ENCODE measurements at regions not wholly inside any gene's neighbourhood (a gene's known extent, or its start where the extent isn't known, plus 50 kb on each side); places are given as distances from the start of the nearest gene placed in this dataset.
"Not testable (repeated sequence)": the region's sequence is repeated elsewhere in the genome, so short reads cannot be mapped to it uniquely, and the experiment has no call there.

DNA sequence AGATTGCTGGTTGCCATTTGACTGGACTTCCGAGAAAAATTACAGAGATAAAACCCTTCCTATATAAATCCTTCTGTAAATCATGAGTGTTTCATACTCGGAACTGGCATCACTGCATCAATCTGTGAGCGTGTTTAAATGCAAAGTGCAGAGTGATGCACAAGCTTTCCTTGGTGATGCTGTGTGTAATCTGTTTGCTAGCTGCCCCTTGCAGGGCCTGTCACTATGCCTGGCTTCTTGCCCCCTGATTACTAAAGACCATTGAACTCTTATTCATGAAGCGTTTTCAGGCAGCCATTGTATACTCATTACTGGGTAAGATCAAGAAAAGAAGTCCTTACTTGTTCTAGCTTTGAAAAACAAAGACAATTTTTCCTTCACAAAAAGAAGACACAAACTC, 266.9 kb upstream of the FANCL start:
- no peak for DNase-seq (ENCODE audit: low read depth)

DNA sequence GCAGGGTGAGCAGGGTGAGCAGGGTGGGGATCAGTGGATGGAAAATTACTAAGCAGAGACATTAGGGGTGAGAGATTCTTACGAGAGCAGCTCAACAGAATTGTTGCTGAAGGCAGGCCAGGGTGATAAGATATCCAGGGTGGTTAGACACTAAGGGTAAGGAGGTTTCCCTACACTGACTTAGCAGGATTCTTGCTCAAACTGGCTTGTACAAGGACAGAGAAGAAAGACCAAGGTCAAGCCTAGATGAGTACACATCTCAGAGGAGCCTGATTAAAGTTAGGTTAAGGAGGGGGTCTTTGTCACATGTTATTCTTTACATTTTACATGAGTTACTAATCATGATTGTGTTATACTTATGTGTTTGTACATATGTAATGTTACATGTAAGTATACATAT, 262.8 kb upstream of the FANCL start:
- no peak for DNase-seq (ENCODE audit: low read depth)

DNA sequence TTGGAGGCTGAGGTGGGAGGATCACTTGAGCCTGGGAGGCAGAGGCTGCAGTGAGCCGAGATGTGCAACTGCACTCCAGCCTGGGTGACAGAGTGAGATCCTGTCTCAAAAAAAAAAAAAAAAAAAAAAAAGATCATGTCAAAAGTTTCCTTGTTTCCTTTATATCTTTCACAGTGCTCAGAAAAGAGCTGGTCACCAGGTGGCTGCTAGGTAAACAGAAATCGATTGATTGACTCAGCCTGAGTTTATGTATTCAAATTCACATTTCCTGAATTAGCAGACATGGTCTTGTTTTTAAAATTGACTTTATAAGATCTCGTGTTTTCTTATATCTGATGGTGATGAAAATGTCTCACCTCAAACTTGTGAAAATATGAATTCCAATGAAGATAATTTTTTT, 261.8 kb upstream of the FANCL start:
- no peak for DNase-seq (ENCODE audit: low read depth)

DNA sequence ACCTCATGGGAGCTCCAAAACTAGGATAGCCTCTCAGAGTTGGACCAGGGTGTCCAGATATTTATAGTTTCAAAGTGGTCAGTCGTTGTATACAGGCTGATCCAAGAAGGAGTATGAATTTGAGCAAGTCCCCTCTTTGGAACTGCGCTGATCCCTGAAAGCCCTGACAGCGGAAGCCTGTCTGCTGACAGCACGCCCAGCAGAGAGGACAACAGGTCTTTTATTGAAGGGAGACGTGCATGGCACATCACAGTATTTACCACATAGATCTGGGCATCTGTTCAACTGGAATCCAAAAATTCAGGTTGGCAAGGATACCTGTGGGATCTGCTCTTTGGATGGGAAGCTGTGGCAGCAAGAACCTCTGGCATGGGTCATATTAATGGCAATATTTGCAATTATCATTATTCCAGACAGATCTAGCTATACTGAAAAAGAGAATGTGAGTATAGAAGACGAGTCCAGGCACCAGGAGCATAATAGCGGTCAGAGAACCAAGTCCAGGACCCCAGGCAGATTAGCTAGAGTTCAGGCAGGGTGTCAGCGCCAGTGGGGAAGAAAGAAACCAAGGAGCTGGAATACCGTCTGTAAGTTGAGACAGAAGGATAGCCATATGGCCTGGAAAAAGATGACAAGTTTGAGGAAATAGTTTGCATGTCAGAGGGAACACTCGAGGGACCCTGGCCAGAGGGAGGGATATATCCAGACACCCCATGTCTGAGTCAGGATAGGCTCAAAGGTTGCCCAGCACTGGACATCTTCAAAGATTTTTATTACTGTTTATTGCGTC, 260.4 kb upstream of the FANCL start:
- no peak for DNase-seq (ENCODE audit: low read depth)

DNA sequence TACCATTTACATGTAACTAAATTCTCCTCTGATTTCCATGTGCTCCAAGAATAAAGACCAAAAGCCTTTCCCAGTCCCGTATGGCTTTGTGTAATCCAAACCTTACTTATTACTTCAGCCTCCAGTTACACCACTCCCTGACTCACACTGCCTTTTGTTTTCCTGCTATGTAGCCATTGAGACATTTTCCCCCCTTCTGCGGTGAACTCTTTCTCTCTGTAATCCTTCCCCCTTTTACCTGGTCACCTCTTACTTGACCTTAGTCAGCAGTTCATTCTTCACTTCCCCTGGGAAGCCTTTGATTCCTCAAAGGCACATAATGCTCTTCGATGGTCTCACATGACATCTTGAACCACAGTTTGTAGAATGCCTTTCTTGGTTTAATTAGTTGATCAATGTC, 256.0 kb upstream of the FANCL start:
- peak; percentile 7 for DNase-seq (ENCODE audit: low read depth)

DNA sequence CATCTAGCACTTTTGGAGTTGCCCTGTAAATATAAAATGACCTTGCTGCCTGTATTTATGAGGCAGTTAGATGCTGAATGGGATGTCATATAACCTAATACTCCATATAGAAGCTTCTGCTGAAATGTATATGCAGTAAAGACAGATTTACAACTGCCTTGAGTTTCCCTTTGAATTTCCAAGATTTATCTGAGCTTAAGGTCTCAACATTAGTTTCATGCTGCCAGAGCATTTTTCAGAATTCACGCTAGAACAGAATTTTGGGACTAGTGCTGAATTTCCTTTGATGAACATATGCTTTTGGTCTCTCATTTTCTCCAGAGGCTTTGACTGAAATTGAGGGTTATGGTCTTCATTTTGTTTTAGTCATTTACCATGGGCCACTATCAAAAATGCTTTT, 254.7 kb upstream of the FANCL start:
- DNase-seq (ENCODE audit: low read depth): no peak

DNA sequence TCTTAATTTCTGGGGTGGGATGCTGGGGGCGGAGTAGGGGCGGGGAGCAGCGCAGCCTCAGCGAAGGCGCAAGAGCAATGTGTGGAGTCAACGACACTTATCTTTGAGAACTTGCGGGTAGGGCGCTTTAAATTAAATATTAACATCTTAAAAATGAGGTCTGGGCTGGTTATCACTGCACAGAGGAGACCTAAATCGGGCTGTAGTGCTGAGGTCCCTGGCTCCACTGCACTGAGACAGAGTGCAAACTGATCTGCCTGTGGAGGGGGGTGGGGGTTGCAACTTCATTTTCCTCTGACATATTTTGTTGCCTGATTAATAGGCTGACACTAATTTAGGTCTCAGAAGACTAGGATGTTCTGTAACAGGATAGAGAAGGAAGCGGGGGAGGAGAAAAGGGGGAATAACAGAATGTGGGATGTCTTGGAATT, 253.0 kb upstream of the FANCL start:
- DNase-seq (ENCODE audit: low read depth): no peak

DNA sequence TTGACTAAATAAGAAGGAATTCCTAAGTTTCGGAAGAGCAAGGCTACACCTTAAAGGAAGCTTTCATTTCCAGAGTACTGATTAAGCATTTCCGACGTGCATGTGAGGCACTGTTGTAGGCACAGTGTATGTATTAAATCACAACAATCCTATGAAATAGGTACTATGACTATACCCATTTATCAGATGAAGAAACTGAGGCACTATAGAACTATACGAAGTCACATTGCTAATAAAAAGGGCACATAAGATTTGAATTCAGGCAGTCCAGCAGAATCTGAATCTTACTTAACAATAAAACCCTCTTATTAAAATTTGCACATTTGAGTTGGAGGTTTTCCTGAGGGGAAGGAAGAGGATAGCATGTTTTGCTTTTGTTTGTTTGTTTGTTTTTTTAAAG, 243.5 kb upstream of the FANCL start:
- DNase-seq (ENCODE audit: low read depth): no peak

DNA sequence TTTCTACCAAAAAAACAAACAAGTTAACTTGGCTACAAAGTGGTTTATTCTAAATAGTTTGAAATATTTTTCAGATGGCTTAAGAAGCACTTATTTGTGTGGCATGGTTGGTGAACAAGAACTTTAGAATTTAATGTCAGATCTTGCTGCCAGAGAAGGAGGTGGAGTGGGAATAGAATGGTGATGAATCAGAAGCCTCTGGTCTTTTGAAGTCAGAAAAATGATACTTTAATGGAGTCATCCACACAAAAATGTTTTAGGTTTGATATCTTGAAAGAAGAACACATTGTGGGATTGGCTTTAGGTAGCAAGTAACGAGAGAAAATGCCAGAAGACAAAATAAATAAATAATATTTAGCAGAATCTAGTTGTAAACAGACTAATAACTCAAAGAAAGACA, 243.1 kb upstream of the FANCL start:
- DNase-seq (ENCODE audit: low read depth): peak; percentile 76

DNA sequence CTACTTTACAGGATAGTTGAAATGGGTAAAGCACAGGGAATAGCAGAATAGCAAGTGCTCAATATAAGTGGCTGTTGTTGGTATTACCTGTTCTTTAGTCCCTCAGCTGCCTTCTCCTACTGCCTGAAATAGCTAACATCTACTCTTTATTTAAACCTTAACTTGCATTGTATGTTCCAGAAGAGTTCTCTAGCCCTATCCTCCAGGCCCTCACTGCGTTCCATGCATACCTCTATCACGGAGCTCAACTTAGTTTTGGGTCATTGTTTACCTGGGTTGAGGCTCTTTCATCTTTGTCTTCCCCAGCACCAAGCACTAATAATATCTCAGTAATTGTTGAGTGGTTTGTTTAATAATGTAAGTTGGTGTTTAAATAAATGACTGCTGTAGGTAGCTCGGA, 242.2 kb upstream of the FANCL start:
- no peak for DNase-seq (ENCODE audit: low read depth)

DNA sequence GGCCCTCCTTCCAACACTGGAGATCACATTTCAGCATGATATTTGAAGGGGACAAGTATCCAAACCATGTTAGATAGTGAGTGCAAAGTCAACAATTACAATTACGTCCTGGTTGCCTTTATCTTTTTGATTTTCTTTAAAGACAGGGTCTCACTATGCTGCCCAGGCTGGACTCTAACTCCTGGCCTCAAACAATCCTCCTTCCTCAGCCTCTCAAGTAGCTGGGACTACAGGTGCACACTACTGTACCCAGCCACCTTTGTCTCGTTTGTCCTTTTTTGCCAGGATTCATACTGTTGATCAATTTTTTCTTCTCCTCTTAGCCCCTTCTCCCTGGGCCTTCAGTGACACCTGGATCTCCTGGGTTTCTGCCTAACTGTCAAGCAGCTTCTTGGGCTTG, 240.5 kb upstream of the FANCL start:
- no peak for DNase-seq (ENCODE audit: low read depth)

DNA sequence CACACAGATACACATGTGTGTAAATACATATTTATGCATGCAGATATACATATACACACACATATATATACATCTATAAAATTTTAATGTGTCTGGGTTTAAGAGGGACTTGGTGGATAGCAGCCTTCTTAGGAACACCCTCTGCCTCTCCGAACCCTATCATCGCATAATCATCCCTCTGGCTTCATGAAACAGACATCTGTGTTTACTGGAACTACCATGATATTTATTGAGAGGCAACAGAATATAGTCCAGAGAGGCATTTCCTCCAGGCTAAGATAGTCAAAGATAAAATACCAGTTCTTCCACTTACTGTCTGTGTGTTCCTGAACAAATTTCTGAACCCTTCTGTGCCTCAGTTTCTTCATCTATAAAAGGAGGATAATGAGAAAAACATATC, 239.0 kb upstream of the FANCL start:
- DNase-seq (ENCODE audit: low read depth): no peak

DNA sequence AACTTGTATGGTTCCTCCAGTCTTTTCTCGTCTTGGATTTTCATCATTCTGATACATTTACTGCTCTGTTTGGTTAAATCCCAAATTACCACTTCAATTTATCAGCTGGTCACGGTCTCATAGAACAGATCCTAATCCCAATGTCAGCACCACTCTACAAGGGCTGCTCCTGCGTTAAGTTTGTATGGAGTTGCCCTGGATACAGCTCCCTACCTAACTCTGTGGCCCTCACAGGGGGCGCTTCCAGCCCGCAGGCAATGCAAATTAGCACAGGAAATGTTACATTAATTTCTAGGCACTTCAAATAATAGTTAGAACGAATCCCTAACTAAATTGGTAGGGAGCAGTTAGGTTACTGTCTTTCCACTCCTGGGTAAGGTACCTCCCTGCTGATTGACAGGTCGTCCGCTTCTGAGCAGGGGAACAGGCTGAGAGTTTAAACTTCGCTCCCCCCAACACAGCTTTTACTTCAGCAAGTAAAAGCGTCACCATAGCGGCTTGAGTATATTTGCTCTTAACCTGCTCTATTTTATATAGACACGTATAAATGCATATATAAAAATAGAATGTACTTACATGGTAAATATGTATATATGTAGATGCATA, 238.5 kb upstream of the FANCL start:
- no peak for DNase-seq (ENCODE audit: low read depth)

DNA sequence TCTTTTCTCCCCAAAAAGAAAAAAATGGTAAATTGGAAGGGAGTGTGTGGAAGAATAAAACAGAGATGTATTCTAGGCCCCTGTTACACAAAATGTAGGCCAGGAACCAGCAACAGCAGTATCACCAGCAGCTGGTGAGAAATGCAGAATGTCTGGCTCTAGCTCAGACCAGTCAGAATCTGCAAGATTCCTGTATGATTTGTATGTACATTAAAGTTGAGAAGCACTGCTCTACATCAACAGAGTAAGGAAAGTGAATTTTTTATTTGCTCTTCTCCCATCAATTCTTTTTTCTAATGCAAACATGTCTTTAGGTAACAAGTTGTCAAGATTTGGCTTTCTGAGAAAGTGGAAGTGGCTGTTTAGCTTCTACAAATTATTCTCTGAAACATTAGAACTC, 235.4 kb upstream of the FANCL start:
- no peak for DNase-seq (ENCODE audit: low read depth)

DNA sequence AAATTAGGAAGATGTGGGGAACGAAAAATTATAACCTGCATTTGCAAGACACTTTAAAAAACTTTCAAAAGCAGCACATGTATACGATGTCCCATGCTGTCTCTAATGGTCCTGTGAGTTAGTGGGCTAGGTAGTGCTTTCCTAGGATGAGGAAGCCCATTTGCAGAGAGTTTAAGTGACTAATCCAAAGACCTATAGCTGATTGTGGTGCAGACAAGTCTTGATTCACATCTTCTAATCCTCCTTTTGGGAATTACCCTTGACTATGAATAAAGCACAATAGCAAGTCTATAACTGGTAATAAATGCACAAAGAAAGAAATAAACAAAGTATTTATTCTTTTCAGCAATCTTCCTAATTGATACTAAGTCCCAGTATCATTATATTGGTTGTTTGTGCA, 234.6 kb upstream of the FANCL start:
- DNase-seq (ENCODE audit: low read depth): no peak

DNA sequence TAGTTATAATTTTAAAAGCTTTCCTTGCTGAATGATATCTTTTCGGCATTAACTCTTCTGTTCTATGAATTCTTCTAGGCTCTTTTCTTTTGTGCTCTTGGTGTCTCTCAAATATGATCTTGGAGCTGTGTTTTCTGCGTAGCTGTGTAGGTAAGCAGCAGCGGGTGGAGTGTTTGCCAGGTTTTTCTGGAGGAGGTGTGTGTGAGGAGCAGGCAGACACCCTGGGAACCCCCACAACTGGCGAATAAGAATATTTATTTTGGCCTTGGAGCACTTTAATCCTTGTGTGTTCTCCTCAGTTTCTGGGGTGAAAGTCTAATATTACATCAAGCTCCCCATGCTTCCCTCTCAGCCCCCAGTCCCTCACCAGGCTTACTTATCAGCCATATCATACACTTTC, 232.0 kb upstream of the FANCL start:
- no peak for DNase-seq (ENCODE audit: low read depth)

DNA sequence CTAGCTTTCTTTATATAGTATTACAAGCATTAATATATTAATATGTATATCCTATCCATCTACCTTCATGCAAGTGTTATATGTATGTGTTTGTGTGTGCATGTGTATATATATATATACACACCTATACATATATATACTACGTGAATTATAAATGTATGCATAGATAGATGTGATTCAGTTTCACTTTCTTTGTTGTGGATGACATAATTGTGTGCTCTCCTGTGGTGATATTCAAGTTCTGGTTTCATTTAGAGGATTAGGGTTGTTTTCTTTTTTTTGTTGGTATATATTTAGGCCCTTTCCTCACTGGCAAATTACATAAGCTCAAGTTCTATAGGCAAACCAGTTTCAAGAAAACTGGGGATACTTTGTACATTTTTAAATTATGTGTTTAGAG, 225.7 kb upstream of the FANCL start:
- DNase-seq (ENCODE audit: low read depth): no peak

DNA sequence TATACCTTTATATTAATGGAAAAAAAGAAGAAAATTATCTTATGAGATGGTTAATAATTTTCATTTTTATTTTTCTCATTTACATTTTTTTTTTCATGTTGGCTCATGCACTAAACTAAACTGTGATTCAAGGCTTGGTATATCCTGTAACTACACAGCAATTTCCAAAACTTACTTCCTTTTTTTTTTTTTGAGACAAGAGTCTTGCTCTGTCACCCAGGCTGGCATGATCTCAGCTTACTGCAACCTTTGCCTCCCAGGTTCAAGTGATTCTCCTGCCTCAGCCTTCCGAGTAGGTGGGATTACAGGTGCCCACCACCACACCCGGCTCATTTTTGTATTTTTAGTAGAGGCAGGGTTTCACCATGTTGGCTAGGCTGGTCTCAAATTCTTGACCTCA, 224.9 kb upstream of the FANCL start:
- DNase-seq (ENCODE audit: low read depth): not testable (repeated sequence)

DNA sequence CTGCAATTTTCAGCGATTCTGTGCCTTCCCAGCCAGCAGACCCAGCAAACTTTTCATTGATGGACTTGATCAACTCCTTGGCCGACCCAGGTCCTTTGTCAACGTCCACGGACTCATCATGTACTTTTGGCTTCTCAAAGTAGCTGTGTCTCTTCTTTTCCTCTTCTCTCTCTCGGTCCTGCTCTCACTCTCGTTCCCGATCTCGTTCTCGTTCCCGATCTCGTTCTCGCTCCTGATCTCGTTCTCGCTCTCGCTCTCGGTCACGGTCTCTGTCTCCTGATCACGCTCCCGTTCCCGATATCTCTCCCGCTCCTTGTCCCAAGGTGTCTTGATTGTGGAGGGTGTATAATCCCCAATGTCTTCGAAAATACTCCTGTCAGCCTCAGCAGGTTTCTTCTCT, 219.5 kb upstream of the FANCL start:
- DNase-seq (ENCODE audit: low read depth): no peak

DNA sequence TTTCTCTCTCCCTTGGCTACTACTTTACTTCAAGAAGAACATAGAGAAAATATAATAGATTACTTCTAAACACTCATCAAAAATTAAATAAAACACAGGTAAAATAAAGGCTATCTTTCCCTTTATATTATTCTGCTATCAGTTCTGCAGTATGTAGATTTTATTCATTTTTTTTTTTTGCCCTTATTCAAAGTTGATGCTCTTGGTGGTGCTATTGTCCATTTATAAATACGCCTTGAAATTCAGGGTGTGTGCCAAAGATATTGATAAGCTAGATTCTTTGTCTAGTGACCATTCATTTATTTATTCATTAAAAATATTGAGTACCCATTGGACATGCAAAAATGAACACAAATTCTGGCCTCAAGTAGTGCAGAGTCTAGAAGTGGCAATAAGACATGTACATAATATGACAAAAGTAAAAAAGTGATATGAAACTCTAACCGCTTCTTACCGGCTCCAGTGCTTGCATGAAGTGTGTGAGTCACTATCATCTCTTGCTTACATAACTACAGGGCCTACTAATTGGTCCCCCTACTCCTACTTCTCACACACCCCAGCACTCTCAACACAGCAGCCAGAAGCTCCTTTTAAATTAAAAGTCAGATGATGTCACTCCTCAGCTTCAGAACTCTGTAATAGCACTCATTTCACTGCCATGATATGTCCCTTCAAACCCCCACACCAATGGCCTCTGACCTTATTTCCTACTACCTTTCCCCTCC, 208.3 kb upstream of the FANCL start:
- DNase-seq (ENCODE audit: low read depth): peak; percentile 44

DNA sequence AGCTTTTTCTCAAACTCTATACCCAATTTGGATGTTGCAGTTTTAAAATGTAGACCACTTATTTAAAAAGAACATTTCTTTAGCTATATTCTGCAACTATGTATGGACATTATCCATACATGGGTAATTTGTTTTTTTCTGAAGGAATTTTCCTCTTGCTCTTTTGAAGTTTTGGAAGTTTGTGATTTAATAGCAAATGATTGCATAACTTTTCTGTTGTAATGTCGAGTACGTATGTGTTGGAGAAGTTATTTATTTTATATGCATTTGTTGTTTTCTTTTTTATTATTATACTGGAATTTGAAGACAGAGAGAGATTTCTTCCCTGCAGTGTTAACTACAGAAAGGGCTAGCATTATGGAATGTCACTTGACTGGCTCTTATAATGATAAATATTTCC, 207.7 kb upstream of the FANCL start:
- no peak for DNase-seq (ENCODE audit: low read depth)

DNA sequence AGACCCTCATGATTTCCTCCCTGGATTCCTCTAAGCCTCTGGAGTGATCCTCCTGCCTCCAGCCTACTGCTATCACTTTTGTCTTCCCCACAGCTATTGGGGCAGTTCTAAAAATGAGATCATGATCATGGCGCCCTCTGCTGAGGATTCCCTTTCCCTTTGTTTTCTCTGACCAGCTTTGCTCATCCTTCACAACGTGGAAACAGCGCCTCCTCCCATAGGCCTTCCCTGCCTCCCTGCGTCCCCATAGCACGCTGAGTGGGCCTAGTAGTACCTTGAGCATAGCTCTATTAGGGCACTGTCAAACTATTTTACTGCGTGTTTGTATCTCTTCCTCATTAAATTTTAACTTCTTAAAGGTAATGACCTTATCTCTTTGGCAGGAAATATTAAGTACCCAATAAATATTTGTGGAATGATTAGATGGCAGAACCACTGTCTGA, 207.0 kb upstream of the FANCL start:
- DNase-seq (ENCODE audit: low read depth): peak; percentile 86

DNA sequence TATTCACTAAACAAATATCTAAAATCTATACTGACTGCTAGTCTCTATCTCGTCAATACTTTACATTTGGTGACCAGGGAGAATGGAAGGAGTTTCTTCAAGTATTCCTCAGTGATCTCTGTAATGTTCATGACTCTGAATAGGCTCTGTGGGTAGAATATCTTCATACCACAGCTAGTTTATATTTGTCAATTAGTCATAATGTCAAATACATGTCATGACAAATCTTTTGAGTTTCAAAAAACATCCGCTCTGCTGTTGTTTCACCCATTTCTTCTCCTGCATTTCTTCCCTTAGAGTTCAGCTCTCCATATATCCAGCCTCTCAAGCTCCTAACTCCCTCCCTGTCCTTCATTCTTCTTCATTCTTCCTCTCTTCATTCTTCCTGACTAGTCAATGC, 206.5 kb upstream of the FANCL start:
- DNase-seq (ENCODE audit: low read depth): peak; percentile 20
